ENCODE measurements at regions not wholly inside any gene's neighbourhood (a gene's known extent, or its start where the extent isn't known, plus 50 kb on each side); places are given as distances from the start of the nearest gene placed in this dataset.

- DNase-seq (ENCODE audit: low read depth), result no peak
These were observed 139.1 kb upstream of the DTNBP1 start for GRCh38 chr6:15801912-15802311.

GRCh38 chr6:15800841-15801617, 138.2 kb upstream of the DTNBP1 start:
- peak; percentile 76 for DNase-seq (ENCODE audit: low read depth)

- DNase-seq (ENCODE audit: low read depth), result no peak
These were observed 135.9 kb upstream of the DTNBP1 start for GRCh38 chr6:15798533-15799255.

- no peak for DNase-seq (ENCODE audit: low read depth)
These were observed 134.0 kb upstream of the DTNBP1 start for GRCh38 chr6:15796844-15797243.

- no peak for DNase-seq (ENCODE audit: low read depth)
These were observed 133.4 kb upstream of the DTNBP1 start for GRCh38 chr6:15796130-15796771.

GRCh38 chr6:15793826-15794225, 131.0 kb upstream of the DTNBP1 start:
- DNase-seq (ENCODE audit: low read depth), result no peak

- peak; percentile 84 for DNase-seq (ENCODE audit: low read depth)
These were observed 130.5 kb upstream of the DTNBP1 start for GRCh38 chr6:15793288-15793687.

GRCh38 chr6:15792842-15793241, 130.0 kb upstream of the DTNBP1 start:
- no peak for DNase-seq (ENCODE audit: low read depth)

- peak; percentile 96 for DNase-seq (ENCODE audit: low read depth)
These were observed 128.8 kb upstream of the DTNBP1 start for GRCh38 chr6:15791448-15792181.

- DNase-seq (ENCODE audit: low read depth), result no peak
These were observed 127.3 kb upstream of the DTNBP1 start for GRCh38 chr6:15790116-15790515.

GRCh38 chr6:15786846-15787245, 124.0 kb upstream of the DTNBP1 start:
- no peak for DNase-seq (ENCODE audit: low read depth)

GRCh38 chr6:15783484-15783883, 120.7 kb upstream of the DTNBP1 start:
- DNase-seq (ENCODE audit: low read depth), result no peak

GRCh38 chr6:15781890-15782289, 119.1 kb upstream of the DTNBP1 start:
- no peak for DNase-seq (ENCODE audit: low read depth)

GRCh38 chr6:15781333-15781732, 118.5 kb upstream of the DTNBP1 start:
- no peak for DNase-seq (ENCODE audit: low read depth)

- DNase-seq (ENCODE audit: low read depth), result no peak
These were observed 117.6 kb upstream of the DTNBP1 start for GRCh38 chr6:15780437-15780836.

- no peak for DNase-seq (ENCODE audit: low read depth)
These were observed 116.9 kb upstream of the DTNBP1 start for GRCh38 chr6:15779726-15780125.

- peak; percentile 18 for DNase-seq (ENCODE audit: low read depth)
These were observed 113.7 kb upstream of the DTNBP1 start for GRCh38 chr6:15776458-15776980.

GRCh38 chr6:15775741-15776140, 112.9 kb upstream of the DTNBP1 start:
- peak; percentile 46 for DNase-seq (ENCODE audit: low read depth)

- no peak for DNase-seq (ENCODE audit: low read depth)
These were observed 112.3 kb upstream of the DTNBP1 start for GRCh38 chr6:15775076-15775634.

- no peak for DNase-seq (ENCODE audit: low read depth)
These were observed 111.1 kb upstream of the DTNBP1 start for GRCh38 chr6:15773806-15774410.
